ENCODE measurements at regions not wholly inside any gene's neighbourhood (a gene's known extent, or its start where the extent isn't known, plus 50 kb on each side); places are given as distances from the start of the nearest gene placed in this dataset.
"Not testable (repeated sequence)": the region's sequence is repeated elsewhere in the genome, so short reads cannot be mapped to it uniquely, and the experiment has no call there.

DNA sequence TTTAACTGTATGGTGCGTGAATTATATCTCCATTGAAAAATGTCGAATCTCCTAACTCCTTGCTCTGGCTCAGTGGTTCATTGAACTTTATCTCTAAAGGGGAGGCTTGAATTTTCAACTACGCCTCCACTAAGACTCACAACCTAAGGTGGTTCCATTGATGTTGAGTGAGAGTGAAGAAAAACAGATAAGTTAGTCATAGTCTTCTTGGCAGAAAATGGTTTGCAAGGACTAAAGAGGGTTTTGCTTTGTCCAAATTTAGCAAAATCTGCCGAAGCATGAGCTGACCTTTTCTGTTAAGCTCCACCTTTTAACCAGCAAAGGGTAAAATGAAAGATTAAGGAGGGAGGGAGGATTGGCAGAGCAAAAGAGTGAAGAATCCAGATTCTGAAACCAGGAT is 290.2 kb upstream of the SPTLC3 start:
- Mint-ChIP-seq H3K4me3 (no peak overlapping the region), H3K4me1 (ENCODE audit: low read depth in 2 of 2) (no peaks in the 10 kb centered on the region), H3K27ac (no peak overlapping the region), H3K27me3 (no peaks in the 10 kb centered on the region), H3K36me3 (ENCODE audit: insufficient read depth) (no peaks in the 10 kb centered on the region), H3K9me3 (peaks cover 6 to 18% of the 10 kb centered on the region in 2 donors)
- DNase-seq (no peak), ATAC-seq (replicated peaks) (no peak)

DNA sequence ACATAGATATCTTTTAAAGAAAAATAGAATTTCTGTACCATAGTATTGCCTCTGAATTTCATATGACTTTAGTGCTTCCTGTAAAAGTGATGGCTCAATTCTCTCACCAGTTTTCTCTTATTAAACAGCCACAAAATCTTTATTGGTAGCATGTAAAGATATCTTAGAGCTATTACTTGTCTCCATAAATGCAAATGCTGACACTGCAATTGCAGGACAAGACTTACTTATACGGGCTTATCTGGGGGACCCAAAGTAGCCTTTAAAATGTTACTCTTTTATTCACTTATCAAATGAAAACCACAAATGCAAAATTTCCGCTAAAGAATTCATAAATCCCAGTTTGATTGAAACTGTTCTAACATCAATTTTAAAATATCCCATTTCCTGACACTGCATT is 287.1 kb upstream of the SPTLC3 start:
- no peaks in the 10 kb centered on the region for H3K36me3 Mint-ChIP-seq (ENCODE audit: insufficient read depth)
- H3K4me3 Mint-ChIP-seq, result no peak overlapping the region
- ATAC-seq (replicated peaks) (no peak), DNase-seq (no peak)
- H3K4me1 Mint-ChIP-seq (ENCODE audit: low read depth in 2 of 2), result no peaks in the 10 kb centered on the region
- H3K9me3 Mint-ChIP-seq, result peaks cover 4 to 15% of the 10 kb centered on the region in 2 donors
- H3K27ac Mint-ChIP-seq, result no peak overlapping the region
- no peaks in the 10 kb centered on the region for H3K27me3 Mint-ChIP-seq

- Mint-ChIP-seq H3K4me1 (ENCODE audit: low read depth in 2 of 2) (no peaks in the 10 kb centered on the region), H3K4me3 (no peak overlapping the region), H3K9me3 (peaks cover 4 to 16% of the 10 kb centered on the region in 2 donors), H3K27me3 (no peaks in the 10 kb centered on the region), H3K27ac (no peak overlapping the region), H3K36me3 (ENCODE audit: insufficient read depth) (no peaks in the 10 kb centered on the region)
- DNase-seq (no peak), ATAC-seq (replicated peaks) (no peak)
These were observed 286.7 kb upstream of the SPTLC3 start for GRCh38 chr20:12722091-12722490.

GRCh38 chr20:12723811-12724210 is 285.0 kb upstream of the SPTLC3 start:
- DNase-seq, result no peak
- peaks cover 4 to 16% of the 10 kb centered on the region in 2 donors for H3K9me3 Mint-ChIP-seq
- ATAC-seq (replicated peaks), result no peak
- H3K4me1 Mint-ChIP-seq (ENCODE audit: low read depth in 2 of 2), result no peaks in the 10 kb centered on the region
- no peaks in the 10 kb centered on the region for H3K36me3 Mint-ChIP-seq (ENCODE audit: insufficient read depth)
- H3K27ac Mint-ChIP-seq, result no peak overlapping the region
- H3K4me3 Mint-ChIP-seq, result no peak overlapping the region
- no peaks in the 10 kb centered on the region for H3K27me3 Mint-ChIP-seq

GRCh38 chr20:12728782-12729181 is 280.0 kb upstream of the SPTLC3 start:
- H3K27ac Mint-ChIP-seq, result no peak overlapping the region
- no peak for ATAC-seq (replicated peaks)
- no peaks in the 10 kb centered on the region for H3K36me3 Mint-ChIP-seq (ENCODE audit: insufficient read depth)
- H3K27me3 Mint-ChIP-seq, result no peaks in the 10 kb centered on the region
- DNase-seq, result no peak
- peaks cover 8 to 9% of the 10 kb centered on the region in 2 donors for H3K9me3 Mint-ChIP-seq
- no peaks in the 10 kb centered on the region for H3K4me1 Mint-ChIP-seq (ENCODE audit: low read depth in 2 of 2)
- no peak overlapping the region for H3K4me3 Mint-ChIP-seq

- no peaks in the 10 kb centered on the region for H3K27me3 Mint-ChIP-seq
- DNase-seq (no peak), ATAC-seq (replicated peaks) (no peak)
- H3K4me3 Mint-ChIP-seq, result no peak overlapping the region
- H3K9me3 Mint-ChIP-seq, result peaks cover 8 to 9% of the 10 kb centered on the region in 2 donors
- no peaks in the 10 kb centered on the region for H3K4me1 Mint-ChIP-seq (ENCODE audit: low read depth in 2 of 2)
- H3K36me3 Mint-ChIP-seq (ENCODE audit: insufficient read depth), result no peaks in the 10 kb centered on the region
- no peak overlapping the region for H3K27ac Mint-ChIP-seq
These were observed 279.4 kb upstream of the SPTLC3 start for GRCh38 chr20:12729326-12729725.

DNA sequence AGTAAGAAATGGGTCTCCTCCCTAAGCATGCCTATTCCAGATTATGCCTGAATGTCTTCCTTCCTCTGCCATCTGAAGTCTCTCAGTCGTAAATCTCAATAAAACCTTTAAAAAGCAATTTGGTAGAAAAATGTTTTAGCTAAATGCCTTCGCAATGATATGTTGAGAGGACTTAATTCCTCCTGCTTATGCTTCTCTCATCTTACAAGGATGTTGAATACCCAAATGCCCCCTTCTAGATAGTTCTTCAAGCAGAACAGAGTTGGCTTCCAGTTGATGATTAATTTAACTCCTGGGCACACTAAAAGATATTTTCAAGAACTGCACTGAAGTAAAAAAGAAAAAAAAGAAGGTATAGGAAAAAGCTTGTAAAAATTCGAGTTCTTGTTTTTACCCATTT is 275.0 kb upstream of the SPTLC3 start:
- DNase-seq, result no peak
- Mint-ChIP-seq H3K36me3 (ENCODE audit: insufficient read depth) (no peaks in the 10 kb centered on the region), H3K9me3 (peaks cover 8 to 15% of the 10 kb centered on the region in 2 donors), H3K4me3 (no peak overlapping the region), H3K4me1 (ENCODE audit: low read depth in 2 of 2) (no peaks in the 10 kb centered on the region), H3K27me3 (no peaks in the 10 kb centered on the region), H3K27ac (no peak overlapping the region)
- no peak for ATAC-seq (replicated peaks)

DNA sequence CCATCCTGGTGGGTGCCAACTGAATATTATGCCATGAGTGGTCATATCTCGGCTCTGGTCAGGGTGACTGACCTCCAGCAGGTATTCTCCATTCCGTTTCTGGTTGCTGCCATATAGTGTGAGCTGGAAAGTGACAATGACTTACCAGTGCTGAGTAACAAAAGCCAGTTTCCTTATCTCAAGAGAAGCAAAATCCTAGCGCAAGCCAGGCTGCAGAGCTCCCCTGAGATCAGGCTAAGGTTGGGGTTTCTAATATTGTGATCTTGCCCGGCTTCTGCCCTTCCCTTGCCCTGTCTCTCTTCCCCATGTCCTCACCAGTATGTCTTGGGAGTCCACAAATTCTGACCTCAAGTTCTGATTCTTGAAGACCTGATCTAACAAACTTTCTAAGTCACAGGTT is 271.3 kb upstream of the SPTLC3 start:
- H3K4me1 Mint-ChIP-seq (ENCODE audit: low read depth in 2 of 2), result no peaks in the 10 kb centered on the region
- H3K27ac Mint-ChIP-seq, result no peak overlapping the region
- no peaks in the 10 kb centered on the region for H3K36me3 Mint-ChIP-seq (ENCODE audit: insufficient read depth)
- DNase-seq (no peak), ATAC-seq (replicated peaks) (no peak)
- no peak overlapping the region for H3K4me3 Mint-ChIP-seq
- peaks cover 13 to 22% of the 10 kb centered on the region in 2 donors for H3K9me3 Mint-ChIP-seq
- H3K27me3 Mint-ChIP-seq, result no peaks in the 10 kb centered on the region

- Mint-ChIP-seq H3K27me3 (no peaks in the 10 kb centered on the region), H3K27ac (no peak overlapping the region), H3K9me3 (peaks cover 11 to 22% of the 10 kb centered on the region in 2 donors), H3K4me3 (no peak overlapping the region), H3K36me3 (ENCODE audit: insufficient read depth) (no peaks in the 10 kb centered on the region), H3K4me1 (ENCODE audit: low read depth in 2 of 2) (no peaks in the 10 kb centered on the region)
- no peak for DNase-seq
- ATAC-seq (replicated peaks), result no peak
These were observed 270.9 kb upstream of the SPTLC3 start for GRCh38 chr20:12737900-12738299.

DNA sequence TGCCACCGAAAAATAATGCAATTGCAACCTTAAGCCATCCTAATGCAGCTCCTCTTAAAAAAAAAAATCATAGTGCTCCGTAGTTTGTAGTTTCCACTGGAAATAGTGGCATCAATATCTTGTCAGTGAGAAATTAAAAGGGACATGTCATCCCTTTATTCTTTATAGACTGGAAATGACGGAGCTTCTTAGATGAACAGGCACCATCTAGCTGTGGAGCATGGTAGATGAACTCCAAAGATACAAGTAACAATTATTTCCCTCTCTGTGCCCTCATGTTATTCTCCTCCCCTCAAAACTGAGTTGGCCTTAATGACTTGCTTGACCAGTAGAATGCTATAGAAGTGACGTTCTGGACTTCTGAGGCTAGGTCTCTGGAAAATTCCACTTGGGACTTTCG is 268.1 kb upstream of the SPTLC3 start:
- Mint-ChIP-seq H3K27me3 (no peaks in the 10 kb centered on the region), H3K9me3 (peaks cover 10 to 22% of the 10 kb centered on the region in 2 donors), H3K36me3 (ENCODE audit: insufficient read depth) (no peaks in the 10 kb centered on the region), H3K4me3 (no peak overlapping the region), H3K4me1 (ENCODE audit: low read depth in 2 of 2) (no peaks in the 10 kb centered on the region), H3K27ac (no peak overlapping the region)
- no peak for DNase-seq
- ATAC-seq (replicated peaks), result no peak

DNA sequence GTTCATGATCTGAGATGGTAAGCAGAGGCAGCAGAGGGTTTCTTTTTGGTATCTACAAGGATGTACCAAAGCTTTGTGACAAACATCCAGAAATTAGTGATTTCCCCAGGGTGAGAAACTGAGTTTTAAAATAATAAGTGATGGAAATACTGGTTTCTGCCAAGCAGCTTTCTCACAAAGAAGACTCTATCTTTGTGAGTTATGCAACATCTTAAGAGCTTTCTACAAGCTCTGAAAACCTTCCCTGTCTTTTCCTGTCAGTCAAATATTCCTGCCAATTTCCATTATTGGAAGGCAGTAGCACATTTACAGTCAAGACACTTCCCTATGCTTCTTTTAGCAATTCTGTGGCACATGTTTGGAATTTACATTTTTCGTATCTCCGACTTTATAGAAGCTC is 264.7 kb upstream of the SPTLC3 start:
- H3K36me3 Mint-ChIP-seq (ENCODE audit: insufficient read depth), result no peaks in the 10 kb centered on the region
- H3K4me3 Mint-ChIP-seq, result no peak overlapping the region
- no peaks in the 10 kb centered on the region for H3K4me1 Mint-ChIP-seq (ENCODE audit: low read depth in 2 of 2)
- no peak for ATAC-seq (replicated peaks)
- no peaks in the 10 kb centered on the region for H3K27me3 Mint-ChIP-seq
- no peak for DNase-seq
- peaks cover 2 to 18% of the 10 kb centered on the region in 2 donors for H3K9me3 Mint-ChIP-seq
- H3K27ac Mint-ChIP-seq, result peak overlapping the region in 1 of 2 donors; percentile 8

DNA sequence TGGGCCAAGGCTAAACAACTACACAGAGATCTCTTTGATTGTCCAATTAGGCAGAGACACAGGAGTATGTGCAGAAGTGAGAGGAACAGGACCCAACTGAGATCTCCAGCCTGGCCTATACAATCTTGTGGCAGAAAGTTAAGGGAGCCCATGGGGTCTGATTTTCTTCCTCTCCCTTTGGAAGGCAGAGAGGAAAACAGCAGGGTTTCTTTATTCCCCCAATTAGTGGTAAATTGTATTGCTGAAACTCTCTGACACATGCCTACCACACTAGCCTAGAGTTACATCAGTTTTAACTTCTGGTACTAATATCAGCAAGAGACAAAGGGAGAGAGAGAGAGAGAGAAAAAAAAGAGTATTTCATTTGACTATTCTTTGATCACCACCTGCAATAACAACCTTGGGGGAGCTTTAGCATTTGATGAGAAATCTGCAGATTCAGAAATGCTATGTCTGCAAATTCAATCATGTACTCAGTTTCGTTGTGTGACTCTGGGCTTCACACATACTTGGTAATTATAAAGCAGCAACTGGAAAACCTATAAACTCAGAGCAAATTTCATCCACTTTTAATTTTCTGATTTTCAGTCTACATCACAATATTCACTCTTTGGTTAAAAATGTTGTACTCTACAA is 260.3 kb upstream of the SPTLC3 start:
- H3K27me3 Mint-ChIP-seq, result no peaks in the 10 kb centered on the region
- ATAC-seq (replicated peaks) (no peak), DNase-seq (no peak)
- peaks cover 5 to 11% of the 10 kb centered on the region in 2 donors for H3K9me3 Mint-ChIP-seq
- H3K36me3 Mint-ChIP-seq (ENCODE audit: insufficient read depth), result no peaks in the 10 kb centered on the region
- no peak overlapping the region for H3K27ac Mint-ChIP-seq
- no peaks in the 10 kb centered on the region for H3K4me1 Mint-ChIP-seq (ENCODE audit: low read depth in 2 of 2)
- no peak overlapping the region for H3K4me3 Mint-ChIP-seq

GRCh38 chr20:12750221-12750620 is 258.6 kb upstream of the SPTLC3 start:
- H3K27me3 Mint-ChIP-seq, result no peaks in the 10 kb centered on the region
- H3K4me1 Mint-ChIP-seq (ENCODE audit: low read depth in 2 of 2), result no peaks in the 10 kb centered on the region
- no peaks in the 10 kb centered on the region for H3K36me3 Mint-ChIP-seq (ENCODE audit: insufficient read depth)
- H3K27ac Mint-ChIP-seq, result no peak overlapping the region
- no peak for DNase-seq
- H3K4me3 Mint-ChIP-seq, result no peak overlapping the region
- ATAC-seq (replicated peaks), result no peak
- H3K9me3 Mint-ChIP-seq, result peaks cover 10 to 21% of the 10 kb centered on the region in 2 donors

DNA sequence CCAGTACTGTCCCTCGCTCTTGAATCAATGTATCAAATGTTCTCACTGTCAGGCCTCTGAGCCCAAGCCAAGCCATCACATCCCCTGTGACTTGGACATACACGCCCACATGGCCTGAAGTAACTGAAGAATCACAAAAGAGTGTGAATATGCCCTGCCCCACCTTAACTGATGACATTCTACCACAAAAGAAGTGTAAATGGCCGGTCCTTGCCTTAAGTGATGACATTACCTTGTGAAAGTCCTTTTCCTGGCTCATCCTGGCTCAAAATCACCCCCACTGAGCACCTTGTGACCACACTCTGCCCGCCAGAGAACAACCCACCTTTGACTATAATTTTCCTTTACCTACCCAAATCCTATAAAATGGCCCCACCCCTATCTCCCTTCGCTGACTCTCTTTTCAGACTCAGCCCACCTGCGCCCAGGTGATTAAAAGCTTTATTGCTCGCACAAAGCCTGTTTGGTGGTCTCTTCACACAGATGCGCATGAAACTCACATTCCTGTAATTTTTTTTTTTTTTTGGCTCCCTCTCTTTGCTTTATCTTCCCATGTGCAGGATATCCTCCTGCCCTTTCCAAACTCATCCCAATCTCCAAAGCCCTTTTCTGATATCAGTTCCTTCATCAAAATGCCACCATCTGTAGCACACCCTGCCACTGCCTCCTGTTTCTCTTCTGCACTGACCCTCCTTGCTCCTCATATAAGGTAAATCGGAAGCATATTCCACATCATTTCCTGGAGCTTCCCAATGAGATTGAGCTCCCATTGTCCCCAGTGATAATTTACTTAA is 255.7 kb upstream of the SPTLC3 start:
- not testable (repeated sequence) for H3K4me3 Mint-ChIP-seq; H3K36me3 Mint-ChIP-seq (ENCODE audit: insufficient read depth); H3K27me3 Mint-ChIP-seq; H3K27ac Mint-ChIP-seq; ATAC-seq (replicated peaks); H3K4me1 Mint-ChIP-seq (ENCODE audit: low read depth in 2 of 2); DNase-seq
- H3K9me3 Mint-ChIP-seq, result peaks cover 21 to 40% of the 10 kb centered on the region in 2 donors
